Mesenchymal stem cell (in vitro differentiated cells and primary cell): ENCODE measurements at regions not wholly inside any gene's neighbourhood (a gene's known extent, or its start where the extent isn't known, plus 50 kb on each side); places are given as distances from the start of the nearest gene placed in this dataset.
"Not testable (repeated sequence)": the region's sequence is repeated elsewhere in the genome, so short reads cannot be mapped to it uniquely, and the experiment has no call there.

Source experiments
- DNase-seq: peaks from one replicate; pipeline ENCODE4 v3.0.0-alpha.2; 2013
- H2AFZ ChIP-seq: one replicate; pipeline ENCODE4 v1.6.1; 2013; ENCODE audit warnings: low read depth, mild to moderate bottlenecking, control low read depth, inconsistent platforms, low read length, moderate library complexity
- H2AK5ac ChIP-seq: 2 replicates; pipeline ENCODE4 v1.6.1; 2013; ENCODE audit warnings: low read length, moderate library complexity, mild to moderate bottlenecking, inconsistent platforms; ENCODE audit not compliant: severe bottlenecking
- H2BK120ac ChIP-seq: one replicate; pipeline ENCODE4 v1.6.1; 2013; ENCODE audit warnings: low read depth, mild to moderate bottlenecking, inconsistent platforms, low read length, moderate library complexity
- H2BK12ac ChIP-seq, 2 experiments: one replicate each; pipeline ENCODE4 v1.6.1; 2013; ENCODE audit warnings: inconsistent platforms in 2 of 2, low read length in 2 of 2, mild to moderate bottlenecking in 2 of 2, moderate library complexity in 2 of 2, control low read depth in 1 of 2
- H2BK15ac ChIP-seq: one replicate; pipeline ENCODE4 v1.6.1; 2013; ENCODE audit warnings: mild to moderate bottlenecking, low read depth, inconsistent platforms; ENCODE audit not compliant: poor library complexity, severe bottlenecking
- H2BK5ac ChIP-seq: 2 replicates; pipeline ENCODE4 v1.6.1; 2013; ENCODE audit warnings: low read depth, mild to moderate bottlenecking, low read length, control low read depth, inconsistent platforms; ENCODE audit not compliant: poor library complexity, severe bottlenecking
- H3K14ac ChIP-seq, 2 experiments: one replicate each; pipeline ENCODE4 v1.6.1; 2013; ENCODE audit warnings: inconsistent platforms in 2 of 2, low read length in 2 of 2, control low read depth in 1 of 2, mild to moderate bottlenecking in 1 of 2, moderate library complexity in 1 of 2
- H3K18ac ChIP-seq, 2 experiments: one replicate each; pipeline ENCODE4 v1.6.1; 2013; ENCODE audit warnings: inconsistent platforms in 2 of 2, low read length in 2 of 2, control low read depth in 1 of 2, low read depth in 1 of 2, mild to moderate bottlenecking in 1 of 2
- H3K23ac ChIP-seq, 2 experiments: one replicate each; pipeline ENCODE4 v1.6.1; 2013; ENCODE audit warnings: inconsistent platforms in 2 of 2, low read length in 2 of 2, mild to moderate bottlenecking in 2 of 2, moderate library complexity in 2 of 2, control low read depth in 1 of 2
- H3K27ac ChIP-seq: 2 replicates; pipeline ENCODE4 v1.5.1; 2013; ENCODE audit warnings: mild to moderate bottlenecking, moderate library complexity, low read length, control low read depth, inconsistent platforms; ENCODE audit not compliant: poor library complexity, severe bottlenecking
- H3K27me3 ChIP-seq, 2 experiments: 2 replicates each; pipeline versions ENCODE4 v1.6.1 to v1.7.0; 2013; ENCODE audit warnings: low read length in 2 of 2, mild to moderate bottlenecking in 2 of 2, moderate library complexity in 2 of 2, control low read depth in 1 of 2, inconsistent platforms in 1 of 2; ENCODE audit not compliant: control insufficient read depth in 1 of 2, insufficient read depth in 1 of 2
- H3K36me3 ChIP-seq, 2 experiments: 2 replicates each; pipeline versions ENCODE4 v1.6.1 to v1.7.0; 2013; ENCODE audit warnings: low read length in 2 of 2, control low read depth in 1 of 2, inconsistent platforms in 1 of 2, low read depth in 1 of 2, mild to moderate bottlenecking in 1 of 2; ENCODE audit not compliant: insufficient read depth in 2 of 2, control insufficient read depth in 1 of 2
- H3K4ac ChIP-seq, 2 experiments: one replicate each; pipeline ENCODE4 v1.6.1; 2013; ENCODE audit warnings: inconsistent platforms in 2 of 2, low read length in 2 of 2, mild to moderate bottlenecking in 2 of 2, moderate library complexity in 2 of 2, control low read depth in 1 of 2, low read depth in 1 of 2
- H3K4me1 ChIP-seq: 2 replicates; pipeline ENCODE4 v1.6.1; 2013; ENCODE audit warnings: low read depth, low read length, control low read depth; ENCODE audit not compliant: control insufficient read depth, insufficient read depth
- H3K4me2 ChIP-seq: 2 replicates; pipeline ENCODE4 v1.6.1; 2013; ENCODE audit warnings: low read length, mild to moderate bottlenecking, inconsistent platforms; ENCODE audit not compliant: poor library complexity, severe bottlenecking
- H3K4me3 ChIP-seq, 2 experiments: 2 replicates each; pipeline versions ENCODE4 v1.5.1 to v1.7.0; 2013; ENCODE audit warnings: low read length in 2 of 2, mild to moderate bottlenecking in 2 of 2, control low read depth in 1 of 2, low read depth in 1 of 2; ENCODE audit not compliant: insufficient read depth in 1 of 2
- H3K79me1 ChIP-seq: replicated peaks from 2 replicates; pipeline ENCODE4 v1.6.1; 2013; ENCODE audit warnings: mild to moderate bottlenecking, control low read depth, low read length, inconsistent platforms; ENCODE audit not compliant: poor library complexity, severe bottlenecking
- H3K9ac ChIP-seq: 2 replicates; pipeline ENCODE4 v1.7.0; 2013; ENCODE audit warnings: mild to moderate bottlenecking, low read length, moderate library complexity
- H3K9me3 ChIP-seq: 2 replicates; pipeline ENCODE4 v1.7.0; 2013; ENCODE audit warnings: mild to moderate bottlenecking, low read length; ENCODE audit not compliant: control insufficient read depth
- H4K8ac ChIP-seq: one replicate; pipeline ENCODE4 v1.6.1; 2013; ENCODE audit warnings: inconsistent platforms, mild to moderate bottlenecking, low read length, moderate library complexity
- H4K91ac ChIP-seq: one replicate; pipeline ENCODE4 v1.6.1; 2013; ENCODE audit warnings: mild to moderate bottlenecking, low read length, inconsistent platforms
- WGBS: methylation state at CpG from one replicate; pipeline ENCODE4 v1.1.7; 2013; ENCODE audit warnings: mixed read lengths; 5-methylcytosine and 5-hydroxymethylcytosine counted together

GRCh38 chr14:89697281-89698060 is 257.1 kb downstream of the EFCAB11 start:
- H3K4me1 ChIP-seq, result peaks cover 10% of the 10 kb centered on the region
- H4K8ac ChIP-seq, result no peak overlapping the region

GRCh38 chr14:89695846-89696245 is 258.7 kb downstream of the EFCAB11 start:
- Histone ChIP-seq H3K14ac (no peak overlapping the region), H3K4me1 (no peaks in the 10 kb centered on the region), H3K4ac (no peak overlapping the region), H4K91ac (no peak overlapping the region), H4K8ac (no peak overlapping the region), H2BK5ac (peak overlapping the region; percentile 81), H2BK15ac (no peak overlapping the region), H3K4me2 (no peak overlapping the region), H2BK120ac (no peak overlapping the region), H3K23ac (no peak overlapping the region), H2AFZ (no peak overlapping the region), H3K79me1 (no peaks in the 10 kb centered on the region), H2AK5ac (no peak overlapping the region), H3K9ac (no peak overlapping the region), H3K9me3 (no peaks in the 10 kb centered on the region), H3K36me3 (no peaks in the 10 kb centered on the region), H3K18ac (peak overlapping the region in 1 of 2 experiments; percentile 19), H3K4me3 (no peak overlapping the region), H3K27me3 (no peaks in the 10 kb centered on the region), H3K27ac (no peak overlapping the region), H2BK12ac (no peak overlapping the region)
- DNase-seq, result no peak
- 98% methylated on average over 2 of the region's 2 CpGs for WGBS

More at GRCh38 chr14:89697281-89698060, 257.1 kb downstream of the EFCAB11 start:
- no peaks in the 10 kb centered on the region for H3K27me3 ChIP-seq
- H3K14ac ChIP-seq, result no peak overlapping the region
- H3K9me3 ChIP-seq, result no peaks in the 10 kb centered on the region
- H4K91ac ChIP-seq, result no peak overlapping the region
- no peak overlapping the region for H3K18ac ChIP-seq
- no peak overlapping the region for H2BK5ac ChIP-seq
- no peak for DNase-seq
- no peaks in the 10 kb centered on the region for H3K36me3 ChIP-seq
- H2BK120ac ChIP-seq, result no peak overlapping the region
- H2BK15ac ChIP-seq, result no peak overlapping the region
- no peak overlapping the region for H3K4me2 ChIP-seq
- H3K4ac ChIP-seq, result no peak overlapping the region
- H3K4me3 ChIP-seq, result no peak overlapping the region
- H3K27ac ChIP-seq, result no peak overlapping the region
- no peaks in the 10 kb centered on the region for H3K79me1 ChIP-seq
- WGBS, result 91% methylated on average over 7 of the region's 8 CpGs
- H2AK5ac ChIP-seq, result no peak overlapping the region
- no peak overlapping the region for H2BK12ac ChIP-seq
- H3K9ac ChIP-seq, result no peak overlapping the region
- H2AFZ ChIP-seq, result no peak overlapping the region
- no peak overlapping the region for H3K23ac ChIP-seq

- Histone ChIP-seq H4K8ac (no peak overlapping the region), H3K9me3 (no peaks in the 10 kb centered on the region), H3K79me1 (no peaks in the 10 kb centered on the region), H2BK12ac (no peak overlapping the region), H3K23ac (no peak overlapping the region), H2BK15ac (no peak overlapping the region), H2BK120ac (no peak overlapping the region), H3K4me2 (no peak overlapping the region), H2AFZ (no peak overlapping the region), H3K14ac (no peak overlapping the region), H3K4me3 (no peak overlapping the region), H3K9ac (no peak overlapping the region), H3K36me3 (no peaks in the 10 kb centered on the region), H2BK5ac (no peak overlapping the region), H4K91ac (no peak overlapping the region), H3K27me3 (no peaks in the 10 kb centered on the region), H2AK5ac (no peak overlapping the region), H3K4ac (no peak overlapping the region), H3K4me1 (no peaks in the 10 kb centered on the region), H3K18ac (no peak overlapping the region), H3K27ac (no peak overlapping the region)
- WGBS, result 93% methylated on average over 6 of the region's 7 CpGs
- DNase-seq, result no peak
Measured at GRCh38 chr14:89690139-89690538, 264.4 kb downstream of the EFCAB11 start.

GRCh38 chr14:89689711-89690110 is 264.8 kb downstream of the EFCAB11 start:
- H3K18ac ChIP-seq, H3K4me3 ChIP-seq, H3K4me1 ChIP-seq, H3K27ac ChIP-seq, H3K9me3 ChIP-seq, DNase-seq, H2BK15ac ChIP-seq, H2AK5ac ChIP-seq, H2BK12ac ChIP-seq, H4K91ac ChIP-seq, H3K79me1 ChIP-seq, H3K9ac ChIP-seq, H3K27me3 ChIP-seq, H2BK5ac ChIP-seq, H3K4ac ChIP-seq, H3K36me3 ChIP-seq, H3K23ac ChIP-seq, H4K8ac ChIP-seq, H3K4me2 ChIP-seq, H2BK120ac ChIP-seq, H3K14ac ChIP-seq, H2AFZ ChIP-seq: not testable (repeated sequence)
- WGBS, result 88% methylated on average over 7 of the region's 7 CpGs
